Suprapubic skin (tissue), 4 donors: ENCODE measurements at regions not wholly inside any gene's neighbourhood (a gene's known extent, or its start where the extent isn't known, plus 50 kb on each side); places are given as distances from the start of the nearest gene placed in this dataset.

Source experiments
- DNase-seq, 2 donors: peaks; one replicate each; pipeline ENCODE4 v3.0.0-alpha.2; 2019; ENCODE audit warnings: low spot score in 2 of 2
- H3K27ac ChIP-seq: fragments of 200-600 bp; sonication (generic); one replicate; pipeline ENCODE4 v1.5.1; 2019
- H3K27me3 ChIP-seq: fragments of 200-600 bp; sonication (generic); one replicate; pipeline ENCODE4 v1.5.1; 2019
- H3K36me3 ChIP-seq: fragments of 200-600 bp; sonication (generic); one replicate; pipeline ENCODE4 v1.5.1; 2019
- H3K4me1 ChIP-seq: fragments of 200-600 bp; sonication (generic); one replicate; pipeline ENCODE4 v1.5.1; 2019
- H3K4me3 ChIP-seq: fragments of 200-600 bp; sonication (generic); one replicate; pipeline ENCODE4 v1.5.1; 2019; ENCODE audit warnings: mild to moderate bottlenecking
- H3K9me3 ChIP-seq: fragments of 200-600 bp; sonication (generic); one replicate; pipeline ENCODE4 v1.5.1; 2019
- CTCF ChIP-seq, 2 donors: fragments of 200-600 bp in 1 of 2; fragments of 450-650 bp in 1 of 2; sonication (generic) in 1 of 2; IDR thresholded peaks; one replicate each; pipeline ENCODE4 v1.5.1; 2016 to 2019; ENCODE audit warnings: antibody characterized with exemption in 2 of 2, mild to moderate bottlenecking in 1 of 2, moderate library complexity in 1 of 2
- EP300 ChIP-seq: sonication (generic); formaldehyde crosslinking; IDR thresholded peaks from one replicate; pipeline ENCODE4 v1.6.1; 2017; ENCODE audit warnings: antibody characterized with exemption
- POLR2A ChIP-seq, 2 donors: fragments of 450-650 bp; IDR thresholded peaks; one replicate each; pipeline ENCODE4 v1.6.1; 2017; ENCODE audit warnings: antibody characterized with exemption in 2 of 2, mild to moderate bottlenecking in 2 of 2, moderate library complexity in 2 of 2
- POLR2AphosphoS5 ChIP-seq, 3 donors: sonication (generic); formaldehyde crosslinking; IDR thresholded peaks; one replicate each; pipeline ENCODE4 v1.6.1; 2017; ENCODE audit warnings: antibody characterized with exemption in 3 of 3
- WGBS: methylation state at CpG from one replicate; pipeline ENCODE4 v1.1.5; 2018; 5-methylcytosine and 5-hydroxymethylcytosine counted together

- Histone ChIP-seq H3K27me3 (peaks cover 7% of the 10 kb centered on the region), H3K4me1 (peaks cover 20% of the 10 kb centered on the region), H3K27ac (no peak overlapping the region), H3K36me3 (no peaks in the 10 kb centered on the region), H3K4me3 (no peak overlapping the region), H3K9me3 (no peaks in the 10 kb centered on the region)
- peak in 1 of 2 donors; percentile 55 for DNase-seq
- TF ChIP-seq CTCF (IDR thresholded peaks at IDR 0.05) (no peak), EP300 (no peak), POLR2AphosphoS5 (IDR thresholded peaks at IDR 0.05) (no peak), POLR2A (IDR thresholded peaks at IDR 0.05) (no peak)
- 84% methylated on average over 9 of the region's 9 CpGs for WGBS
Measured at GRCh38 chr2:573025-573424, 104.2 kb downstream of the TMEM18 start.

- peaks cover 27% of the 10 kb centered on the region for H3K4me1 ChIP-seq
- WGBS: 64% methylated on average over 3 of the region's 3 CpGs
- no peak for TF ChIP-seq POLR2AphosphoS5 (IDR thresholded peaks at IDR 0.05)
- TF ChIP-seq POLR2A (IDR thresholded peaks at IDR 0.05): no peak
- TF ChIP-seq EP300: no peak
- TF ChIP-seq CTCF (IDR thresholded peaks at IDR 0.05): no peak
- no peaks in the 10 kb centered on the region for H3K9me3 ChIP-seq
- peak overlapping the region; percentile 29 for H3K27ac ChIP-seq
- DNase-seq: no peak
- no peak overlapping the region for H3K4me3 ChIP-seq
- H3K27me3 ChIP-seq: peaks cover 11% of the 10 kb centered on the region
- no peaks in the 10 kb centered on the region for H3K36me3 ChIP-seq
Measured at GRCh38 chr2:569681-570080, 107.5 kb downstream of the TMEM18 start.

- H3K9me3 ChIP-seq: no peaks in the 10 kb centered on the region
- peak overlapping the region; percentile 60 for H3K27ac ChIP-seq
- H3K27me3 ChIP-seq: peaks cover 11% of the 10 kb centered on the region
- peaks cover 27% of the 10 kb centered on the region for H3K4me1 ChIP-seq
- DNase-seq: no peak
- TF ChIP-seq EP300 (no peak), POLR2A (IDR thresholded peaks at IDR 0.05) (no peak), POLR2AphosphoS5 (IDR thresholded peaks at IDR 0.05) (no peak)
- H3K36me3 ChIP-seq: no peaks in the 10 kb centered on the region
- H3K4me3 ChIP-seq: peak overlapping the region; percentile 21
- WGBS: 62% methylated on average over 4 of the region's 4 CpGs
Measured at GRCh38 chr2:568639-569235, 108.5 kb downstream of the TMEM18 start.

- peak in 2 of 3 donors; percentile 3 to 73 for TF ChIP-seq POLR2AphosphoS5 (IDR thresholded peaks at IDR 0.05)
- TF ChIP-seq POLR2A (IDR thresholded peaks at IDR 0.05): no peak
- peak overlapping the region; percentile 21 for H3K4me3 ChIP-seq
- H3K27ac ChIP-seq: peak overlapping the region; percentile 62
- H3K27me3 ChIP-seq: peaks cover 11% of the 10 kb centered on the region
- 42% methylated on average over 21 of the region's 27 CpGs for WGBS
- H3K9me3 ChIP-seq: no peaks in the 10 kb centered on the region
- no peaks in the 10 kb centered on the region for H3K36me3 ChIP-seq
- H3K4me1 ChIP-seq: peaks cover 27% of the 10 kb centered on the region
- peak in 1 of 2 donors; percentile 83 for DNase-seq
Measured at GRCh38 chr2:567865-568638, 109.2 kb downstream of the TMEM18 start.

- Histone ChIP-seq H3K4me3 (no peak overlapping the region), H3K9me3 (no peaks in the 10 kb centered on the region), H3K36me3 (no peaks in the 10 kb centered on the region), H3K27me3 (peaks cover 13% of the 10 kb centered on the region), H3K27ac (peak overlapping the region; percentile 62), H3K4me1 (peaks cover 27% of the 10 kb centered on the region)
- no peak for TF ChIP-seq POLR2AphosphoS5 (IDR thresholded peaks at IDR 0.05)
- no peak for TF ChIP-seq EP300
- no peak for TF ChIP-seq POLR2A (IDR thresholded peaks at IDR 0.05)
- TF ChIP-seq CTCF (IDR thresholded peaks at IDR 0.05): no peak
- WGBS: 67% methylated on average over 9 of the region's 9 CpGs
- no peak for DNase-seq
Measured at GRCh38 chr2:567496-567864, 109.7 kb downstream of the TMEM18 start.
